ENCODE measurements at regions not wholly inside any gene's neighbourhood (a gene's known extent, or its start where the extent isn't known, plus 50 kb on each side); places are given as distances from the start of the nearest gene placed in this dataset.

DNA sequence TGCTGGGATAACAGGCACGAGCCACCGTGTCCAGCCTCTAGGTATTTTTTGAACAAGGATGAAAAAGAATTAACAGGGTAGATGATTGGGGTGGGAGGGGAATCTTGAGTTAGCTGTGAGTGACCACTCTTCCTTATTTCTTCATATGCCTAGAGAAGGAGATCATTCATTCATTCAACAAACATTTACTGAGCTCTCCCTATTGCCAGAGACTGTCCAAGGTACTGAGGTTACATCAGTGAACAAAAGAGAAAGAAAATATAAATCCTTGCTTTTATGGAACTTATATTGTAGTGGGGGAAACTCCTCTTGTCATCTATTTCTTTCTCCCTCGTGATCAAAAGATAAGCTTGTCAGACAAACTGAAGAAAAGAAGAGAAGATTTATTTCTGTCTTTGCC, 62.9 kb downstream of the S1PR1 start:
- no peak overlapping the region for H3K4me3 ChIP-seq (replicated peaks in 1 of 3; ENCODE audit: insufficient read depth in 1 of 3, low read depth in 2 of 3, low read length in 3 of 3)
- in situ Hi-C loops (cut with HindIII; ENCODE audit: extremely low pct_ligation_motif_present, low pct_unique_long_range_greater_than_20kb) (no loop called here), intact Hi-C loops (cut with micrococcal nuclease; ENCODE audit: unreplicated experiment) (no loop called here)
- WGBS (ENCODE audit: low lambda C conversion rate), result 35% methylated on average over 3 of the region's 3 CpGs
- ChIA-PET POLR2A (no interaction called here), CTCF (ENCODE audit: low intra/inter-chr PET ratio, low total read pairs) (no interaction called here)
- H3K27me3 ChIP-seq (ENCODE audit: control insufficient read depth in 1 of 2, insufficient read depth in 2 of 2, low read length in 2 of 2), result no peaks in the 10 kb centered on the region; a peak in 1 of 5 replicates
- no peak overlapping the region for H3K27ac ChIP-seq (ENCODE audit: extremely low read length, insufficient read depth, low read length)
- no peaks in the 10 kb centered on the region for H3K79me2 ChIP-seq (ENCODE audit: insufficient read depth, low read length)
- H3K9ac ChIP-seq (ENCODE audit: insufficient read depth, low read depth, low read length), result no peak overlapping the region
- no TSS peak for BruUV-seq (replicated peaks)
- no peak for DNase-seq (ENCODE audit: low spot score)
- FAIRE-seq, result no peak
- no peak for ATAC-seq
- H3K9me3 ChIP-seq (ENCODE audit: low read length), result no peaks in the 10 kb centered on the region
- H2AFZ ChIP-seq (ENCODE audit: low read length), result no peak overlapping the region
- no peaks in the 10 kb centered on the region for H3K36me3 ChIP-seq (replicated peaks in 1 of 2; ENCODE audit: control insufficient read depth in 1 of 2, insufficient read depth in 2 of 2, low read length in 2 of 2)
- no peaks in the 10 kb centered on the region for H4K20me1 ChIP-seq (ENCODE audit: insufficient read depth, low read length)
- TF ChIP-seq JDP2 (CRISPR knock-in tag; IDR thresholded peaks at IDR 0.05; ENCODE audit: borderline replicate concordance) (no peak), MAZ (IDR thresholded peaks at IDR 0.05; ENCODE audit: borderline replicate concordance, low read depth, low read length) (no peak), MAZ (CRISPR knock-in tag; IDR thresholded peaks at IDR 0.05; ENCODE audit: low read depth) (no peak), ZNF180 (CRISPR knock-in tag; IDR thresholded peaks at IDR 0.05; ENCODE audit: borderline replicate concordance, low read depth) (no peak), FOXO1 (CRISPR knock-in tag; IDR thresholded peaks at IDR 0.05) (no peak), ZNF274 (CRISPR knock-in tag; IDR thresholded peaks at IDR 0.05) (no peak), CEBPG (CRISPR knock-in tag; IDR thresholded peaks at IDR 0.05) (no peak), NFIC (IDR thresholded peaks at IDR 0.05; ENCODE audit: low read length) (no peak), KLF12 (CRISPR knock-in tag; IDR thresholded peaks at IDR 0.05; ENCODE audit: borderline replicate concordance) (no peak), GATA4 (IDR thresholded peaks at IDR 0.05; ENCODE audit: borderline replicate concordance, low read depth) (no peak), NFKB2 (CRISPR knock-in tag; IDR thresholded peaks at IDR 0.05; ENCODE audit: borderline replicate concordance) (no peak), NR1H2 (CRISPR knock-in tag; IDR thresholded peaks at IDR 0.05; ENCODE audit: borderline replicate concordance, low read depth) (no peak), MEIS1 (CRISPR knock-in tag; IDR thresholded peaks at IDR 0.05; ENCODE audit: borderline replicate concordance) (no peak), CBX1 (IDR thresholded peaks at IDR 0.05; ENCODE audit: low read depth) (no peak), RCOR2 (CRISPR knock-in tag; IDR thresholded peaks at IDR 0.05) (no peak), ZNF207 (IDR thresholded peaks at IDR 0.05; ENCODE audit: borderline replicate concordance) (no peak)
- TF ChIP-seq, protein P1, sequence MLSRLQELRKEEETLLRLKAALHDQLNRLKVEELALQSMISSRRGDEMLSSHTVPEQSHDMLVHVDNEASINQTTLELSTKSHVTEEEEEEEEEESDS (CRISPR knock-in tag; IDR thresholded peaks at IDR 0.05; ENCODE audit: borderline replicate concordance), result no peak
- TF ChIP-seq, protein P2, sequence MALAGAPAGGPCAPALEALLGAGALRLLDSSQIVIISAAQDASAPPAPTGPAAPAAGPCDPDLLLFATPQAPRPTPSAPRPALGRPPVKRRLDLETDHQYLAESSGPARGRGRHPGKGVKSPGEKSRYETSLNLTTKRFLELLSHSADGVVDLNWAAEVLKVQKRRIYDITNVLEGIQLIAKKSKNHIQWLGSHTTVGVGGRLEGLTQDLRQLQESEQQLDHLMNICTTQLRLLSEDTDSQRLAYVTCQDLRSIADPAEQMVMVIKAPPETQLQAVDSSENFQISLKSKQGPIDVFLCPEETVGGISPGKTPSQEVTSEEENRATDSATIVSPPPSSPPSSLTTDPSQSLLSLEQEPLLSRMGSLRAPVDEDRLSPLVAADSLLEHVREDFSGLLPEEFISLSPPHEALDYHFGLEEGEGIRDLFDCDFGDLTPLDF (CRISPR knock-in tag; IDR thresholded peaks at IDR 0.05), result no peak
- TF ChIP-seq, protein P3, sequence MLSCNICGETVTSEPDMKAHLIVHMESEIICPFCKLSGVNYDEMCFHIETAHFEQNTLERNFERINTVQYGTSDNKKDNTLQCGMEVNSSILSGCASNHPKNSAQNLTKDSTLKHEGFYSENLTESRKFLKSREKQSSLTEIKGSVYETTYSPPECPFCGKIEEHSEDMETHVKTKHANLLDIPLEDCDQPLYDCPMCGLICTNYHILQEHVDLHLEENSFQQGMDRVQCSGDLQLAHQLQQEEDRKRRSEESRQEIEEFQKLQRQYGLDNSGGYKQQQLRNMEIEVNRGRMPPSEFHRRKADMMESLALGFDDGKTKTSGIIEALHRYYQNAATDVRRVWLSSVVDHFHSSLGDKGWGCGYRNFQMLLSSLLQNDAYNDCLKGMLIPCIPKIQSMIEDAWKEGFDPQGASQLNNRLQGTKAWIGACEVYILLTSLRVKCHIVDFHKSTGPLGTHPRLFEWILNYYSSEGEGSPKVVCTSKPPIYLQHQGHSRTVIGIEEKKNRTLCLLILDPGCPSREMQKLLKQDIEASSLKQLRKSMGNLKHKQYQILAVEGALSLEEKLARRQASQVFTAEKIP (CRISPR knock-in tag; IDR thresholded peaks at IDR 0.05; ENCODE audit: borderline replicate concordance), result no peak
- H3K4me2 ChIP-seq (ENCODE audit: low read depth, low read length), result no peak overlapping the region
- H3K4me1 ChIP-seq (ENCODE audit: insufficient read depth, low read length), result no peaks in the 10 kb centered on the region

Measured in HepG2 (cell line).